ENCODE measurements at regions not wholly inside any gene's neighbourhood (a gene's known extent, or its start where the extent isn't known, plus 50 kb on each side); places are given as distances from the start of the nearest gene placed in this dataset.
"Not testable (repeated sequence)": the region's sequence is repeated elsewhere in the genome, so short reads cannot be mapped to it uniquely, and the experiment has no call there.

- DNase-seq (ENCODE audit: low spot score), result no peak
These were observed 53.1 kb upstream of the STK39 start for GRCh38 chr2:168300460-168300859.

- DNase-seq (ENCODE audit: low spot score), result no peak
These were observed 56.8 kb upstream of the STK39 start for GRCh38 chr2:168304024-168304681.

GRCh38 chr2:168307379-168307778 lies 60.0 kb upstream of the STK39 start:
- DNase-seq (ENCODE audit: low spot score), result no peak

GRCh38 chr2:168310580-168310979 lies 63.2 kb upstream of the STK39 start:
- DNase-seq (ENCODE audit: low spot score), result no peak

- no peak for DNase-seq (ENCODE audit: low spot score)
These were observed 64.0 kb upstream of the STK39 start for GRCh38 chr2:168311261-168311910.

- DNase-seq (ENCODE audit: low spot score), result no peak
These were observed 64.8 kb upstream of the STK39 start for GRCh38 chr2:168312036-168312822.

- DNase-seq (ENCODE audit: low spot score), result no peak
These were observed 66.8 kb upstream of the STK39 start for GRCh38 chr2:168314236-168314635.

- no peak for DNase-seq (ENCODE audit: low spot score)
These were observed 68.1 kb upstream of the STK39 start for GRCh38 chr2:168315331-168316072.

GRCh38 chr2:168316073-168316440 lies 68.7 kb upstream of the STK39 start:
- no peak for DNase-seq (ENCODE audit: low spot score)

GRCh38 chr2:168317282-168317681 lies 69.9 kb upstream of the STK39 start:
- DNase-seq (ENCODE audit: low spot score), result no peak

- no peak for DNase-seq (ENCODE audit: low spot score)
These were observed 72.9 kb upstream of the STK39 start for GRCh38 chr2:168320267-168320666.

- no peak for DNase-seq (ENCODE audit: low spot score)
These were observed 75.1 kb upstream of the STK39 start for GRCh38 chr2:168322325-168323007.

GRCh38 chr2:168323529-168324021 lies 76.2 kb upstream of the STK39 start:
- DNase-seq (ENCODE audit: low spot score), result no peak

- no peak for DNase-seq (ENCODE audit: low spot score)
These were observed 79.2 kb upstream of the STK39 start for GRCh38 chr2:168326572-168326971.

GRCh38 chr2:168327328-168327727 lies 79.9 kb upstream of the STK39 start:
- DNase-seq (ENCODE audit: low spot score), result no peak

GRCh38 chr2:168328421-168328820 lies 81.0 kb upstream of the STK39 start:
- DNase-seq (ENCODE audit: low spot score), result no peak

GRCh38 chr2:168330624-168331423 lies 83.4 kb upstream of the STK39 start:
- DNase-seq (ENCODE audit: low spot score), result no peak

- not testable (repeated sequence) for DNase-seq (ENCODE audit: low spot score)
These were observed 87.9 kb upstream of the STK39 start for GRCh38 chr2:168335254-168335653.

- DNase-seq (ENCODE audit: low spot score), result no peak
These were observed 89.5 kb upstream of the STK39 start for GRCh38 chr2:168336786-168337388.

GRCh38 chr2:168338292-168338691 lies 90.9 kb upstream of the STK39 start:
- DNase-seq (ENCODE audit: low spot score), result no peak
